HG03469 (cell line): ENCODE measurements at regions not wholly inside any gene's neighbourhood (a gene's known extent, or its start where the extent isn't known, plus 50 kb on each side); places are given as distances from the start of the nearest gene placed in this dataset.
"Not testable (repeated sequence)": the region's sequence is repeated elsewhere in the genome, so short reads cannot be mapped to it uniquely, and the experiment has no call there.

Source experiments
- ATAC-seq: cut with Tn5 transposase; IDR thresholded peaks from one replicate; pipeline ENCODE4 v1.9.1; 2021; ENCODE audit warnings: mild to moderate bottlenecking, moderate library complexity, moderate number of reproducible peaks; ENCODE audit not compliant: unreplicated experiment

- peak; percentile 90 for ATAC-seq
Observed at GRCh38 chr6:101011186-101011585, 130.1 kb upstream of the ASCC3 start.

GRCh38 chr6:101013612-101014195 lies 132.6 kb upstream of the ASCC3 start:
- no peak for ATAC-seq

- ATAC-seq, result no peak
Observed at GRCh38 chr6:101015541-101015940, 134.4 kb upstream of the ASCC3 start.

- no peak for ATAC-seq
Observed at GRCh38 chr6:101016163-101016562, 135.0 kb upstream of the ASCC3 start.

- no peak for ATAC-seq
Observed at GRCh38 chr6:101018157-101018556, 137.0 kb upstream of the ASCC3 start.

- no peak for ATAC-seq
Observed at GRCh38 chr6:101021504-101021903, 140.4 kb upstream of the ASCC3 start.

- ATAC-seq, result no peak
Observed at GRCh38 chr6:101042966-101043365, 161.8 kb upstream of the ASCC3 start.

GRCh38 chr6:101058296-101058695 lies 177.2 kb upstream of the ASCC3 start:
- no peak for ATAC-seq

- no peak for ATAC-seq
Observed at GRCh38 chr6:101066481-101066880, 185.4 kb upstream of the ASCC3 start.

GRCh38 chr6:101069191-101069795 lies 188.2 kb upstream of the ASCC3 start:
- no peak for ATAC-seq

GRCh38 chr6:101070044-101070608 lies 189.0 kb upstream of the ASCC3 start:
- no peak for ATAC-seq

- ATAC-seq, result no peak
Observed at GRCh38 chr6:101077344-101077743, 196.2 kb upstream of the ASCC3 start.

- ATAC-seq, result no peak
Observed at GRCh38 chr6:101079696-101080270, 198.7 kb upstream of the ASCC3 start.

- no peak for ATAC-seq
Observed at GRCh38 chr6:101080597-101080996, 199.5 kb upstream of the ASCC3 start.

GRCh38 chr6:101083533-101084175 lies 202.5 kb upstream of the ASCC3 start:
- ATAC-seq, result no peak

GRCh38 chr6:101085327-101085726 lies 204.2 kb upstream of the ASCC3 start:
- no peak for ATAC-seq

- ATAC-seq, result no peak
Observed at GRCh38 chr6:101086473-101086872, 205.3 kb upstream of the ASCC3 start.

- no peak for ATAC-seq
Observed at GRCh38 chr6:101088594-101088993, 207.5 kb upstream of the ASCC3 start.

GRCh38 chr6:101089640-101090039 lies 208.5 kb upstream of the ASCC3 start:
- no peak for ATAC-seq

- ATAC-seq, result no peak
Observed at GRCh38 chr6:101090281-101090680, 209.2 kb upstream of the ASCC3 start.

- ATAC-seq, result not testable (repeated sequence)
Observed at GRCh38 chr6:101098605-101099004, 217.5 kb upstream of the ASCC3 start.

- no peak for ATAC-seq
Observed at GRCh38 chr6:101102702-101103101, 221.6 kb upstream of the ASCC3 start.
